Mucosa of gallbladder (tissue), 1 donor: ENCODE measurements at regions not wholly inside any gene's neighbourhood (a gene's known extent, or its start where the extent isn't known, plus 50 kb on each side); places are given as distances from the start of the nearest gene placed in this dataset.
A peak's percentile ranks its signal among the peaks of the same experiment; 100 is the strongest.

Experiments used
- DNase-seq: peaks from one replicate; pipeline ENCODE4 v3.0.0-alpha.2; 2020; ENCODE audit warnings: low spot score
- donor health status: DM: no; HTN: no; CAD: no.

- no peak for DNase-seq
These were observed 152.1 kb upstream of the RHOBTB1 start for GRCh38 chr10:61096056-61096455.

DNA sequence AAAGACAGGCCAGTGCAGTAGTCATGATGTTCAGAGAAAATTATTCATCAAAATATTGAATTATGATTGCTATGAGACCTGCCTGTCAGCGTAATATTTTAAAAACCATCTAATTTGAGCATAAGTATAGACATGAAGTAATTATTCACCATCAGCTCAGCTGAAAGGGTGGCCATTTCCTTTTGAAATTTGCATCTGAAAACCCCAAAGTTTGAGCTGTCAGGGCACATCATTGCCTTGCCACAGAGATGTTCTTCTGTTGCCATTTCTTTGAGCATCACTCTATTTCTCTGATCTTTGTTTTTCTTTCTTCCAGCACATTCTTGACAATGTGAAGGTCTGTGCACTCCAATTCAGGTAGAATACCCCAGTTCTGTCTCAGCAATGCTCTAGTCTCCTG lies 147.5 kb upstream of the RHOBTB1 start:
- DNase-seq = no peak

- no peak for DNase-seq
These were observed 145.3 kb upstream of the RHOBTB1 start for GRCh38 chr10:61089251-61089650.

- DNase-seq = no peak
These were observed 140.5 kb upstream of the RHOBTB1 start for GRCh38 chr10:61084493-61084892.

DNA sequence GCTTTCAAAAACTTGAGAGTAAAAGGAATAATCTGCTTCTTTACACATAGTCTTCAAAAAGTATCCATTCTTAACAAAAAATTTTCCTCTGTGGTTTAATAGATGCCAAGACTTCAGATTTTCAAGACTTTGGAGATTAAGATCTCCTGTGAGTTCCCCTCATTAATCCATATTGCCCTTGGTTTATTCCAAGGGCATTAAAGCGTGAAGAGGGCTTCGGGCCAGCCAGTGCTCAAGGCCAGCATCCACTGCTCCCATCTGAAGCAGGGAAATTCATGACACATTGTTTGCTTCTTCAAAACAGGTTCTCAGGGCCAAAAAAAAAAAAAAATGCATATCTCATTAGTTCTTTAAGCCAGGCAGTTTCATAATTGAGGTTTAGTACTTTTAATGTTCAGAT lies 137.3 kb upstream of the RHOBTB1 start:
- DNase-seq = no peak

DNA sequence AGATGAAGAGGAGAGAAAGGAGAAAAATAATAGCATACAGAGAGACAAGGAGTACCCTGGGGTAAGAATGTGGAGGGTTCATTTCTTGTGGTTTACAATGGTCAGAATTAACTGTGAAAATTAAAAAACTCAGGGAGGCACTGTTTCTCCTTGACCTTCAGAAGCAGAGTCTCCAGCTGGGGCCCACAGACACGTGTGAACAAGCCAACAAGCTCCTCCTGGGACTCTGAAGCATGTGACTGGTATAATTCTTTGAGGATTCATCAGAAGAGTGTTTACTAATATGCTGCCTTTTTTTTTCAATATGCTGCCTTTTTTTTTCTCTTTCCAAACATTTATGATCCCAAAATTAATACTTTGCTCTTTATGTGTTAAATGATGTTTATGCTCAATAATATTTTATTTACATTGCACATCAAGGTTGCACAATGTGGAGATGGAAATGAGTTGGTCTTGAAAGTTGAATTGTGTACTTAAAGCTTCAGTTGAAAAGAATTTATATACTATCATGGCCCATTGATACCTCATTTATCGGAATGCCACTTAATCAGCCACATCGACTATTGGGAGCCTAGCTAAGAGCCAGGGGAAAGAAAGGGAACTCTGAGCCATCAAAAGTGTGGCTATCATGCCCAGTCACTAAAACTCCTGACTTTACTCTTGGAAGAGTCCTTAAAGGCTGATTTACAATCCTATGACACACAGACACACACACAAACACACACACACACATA lies 134.7 kb upstream of the RHOBTB1 start:
- DNase-seq = no peak

DNA sequence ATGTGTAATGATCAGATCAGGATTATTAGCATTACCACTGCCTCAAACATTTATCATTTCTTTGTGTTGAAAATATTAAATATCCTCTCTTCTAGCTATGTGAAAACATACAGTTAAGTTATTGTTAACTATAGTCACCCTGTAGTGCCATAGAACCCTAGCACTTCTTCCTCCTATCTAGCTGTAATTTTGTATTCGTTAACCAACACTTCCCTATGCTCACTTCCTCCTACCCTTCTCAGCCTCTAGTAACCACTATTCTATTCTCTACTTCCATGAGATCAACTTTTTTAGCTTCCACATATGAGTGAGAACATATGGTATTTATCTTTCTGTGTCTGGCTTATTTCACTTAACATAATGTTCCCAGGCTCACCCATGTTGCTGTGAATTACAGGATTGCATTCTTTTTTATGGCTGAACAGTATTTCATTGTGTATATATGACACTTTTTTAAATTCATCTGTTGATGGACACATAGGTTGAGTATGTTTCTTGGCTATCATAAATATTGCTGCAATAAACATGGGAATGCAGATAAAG lies 132.7 kb upstream of the RHOBTB1 start:
- no peak for DNase-seq

GRCh38 chr10:61073391-61073790 lies 129.4 kb upstream of the RHOBTB1 start:
- no peak for DNase-seq

DNA sequence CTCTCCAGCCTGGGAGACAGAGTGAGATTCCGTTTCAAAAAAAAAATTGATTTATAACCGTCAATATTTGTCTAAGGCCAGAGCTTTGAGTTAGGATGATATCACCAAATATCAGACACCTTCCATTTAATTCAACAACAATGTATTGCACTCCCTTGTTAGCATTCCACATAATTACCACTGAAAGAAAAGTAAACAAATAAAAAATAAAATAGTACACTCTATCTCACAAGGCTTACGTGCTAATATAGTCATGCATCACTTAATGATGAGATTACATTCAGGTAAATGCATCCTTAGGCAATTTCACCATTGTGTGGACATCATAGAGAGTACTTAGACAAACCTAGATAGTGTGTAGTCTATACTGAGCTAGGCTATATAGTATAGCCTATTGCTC lies 127.6 kb upstream of the RHOBTB1 start:
- no peak for DNase-seq

DNA sequence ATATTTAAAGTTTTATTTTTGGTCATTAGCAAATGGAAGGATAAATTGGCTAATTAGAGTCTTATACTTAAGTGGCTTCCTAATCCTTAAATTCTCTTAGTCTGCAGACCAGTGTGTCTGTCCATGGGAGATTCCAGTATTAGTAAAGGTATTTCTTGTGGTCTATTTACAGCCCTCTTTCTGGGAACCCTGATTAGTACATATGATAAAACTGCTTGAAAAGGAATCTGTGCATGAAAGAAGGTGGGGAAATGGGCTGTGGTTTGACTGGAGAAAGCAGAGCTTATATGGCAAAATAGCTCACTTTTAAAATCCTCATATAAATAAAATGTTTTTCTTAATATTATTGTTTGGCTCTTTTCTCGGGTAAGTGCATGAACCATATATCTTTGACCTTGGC lies 124.5 kb upstream of the RHOBTB1 start:
- DNase-seq = no peak

GRCh38 chr10:61067671-61068336 lies 123.8 kb upstream of the RHOBTB1 start:
- DNase-seq = no peak

GRCh38 chr10:61066661-61067344 lies 122.8 kb upstream of the RHOBTB1 start:
- DNase-seq = no peak

- DNase-seq = no peak
These were observed 121.1 kb upstream of the RHOBTB1 start for GRCh38 chr10:61065051-61065450.

DNA sequence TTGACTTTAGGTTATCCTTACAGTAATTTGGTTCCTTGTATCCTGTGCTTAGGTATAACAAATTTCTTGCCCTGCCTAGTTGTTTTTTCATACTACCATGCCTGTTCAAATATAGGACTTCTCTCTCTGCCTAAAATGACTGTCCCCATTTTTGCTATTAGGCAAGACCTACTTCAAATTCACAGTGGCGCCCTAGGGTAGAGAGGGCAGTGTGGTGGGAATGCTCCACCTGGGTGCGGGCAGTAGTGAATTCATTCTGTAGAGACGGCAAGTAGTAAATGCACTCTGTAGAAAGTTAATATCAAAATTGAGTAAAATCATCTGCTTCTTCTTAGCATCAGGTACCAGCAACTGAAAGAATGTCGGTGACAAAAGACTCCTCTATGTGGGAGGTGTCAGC lies 120.4 kb upstream of the RHOBTB1 start:
- no peak for DNase-seq

GRCh38 chr10:61063901-61064300 lies 119.9 kb upstream of the RHOBTB1 start:
- no peak for DNase-seq

DNA sequence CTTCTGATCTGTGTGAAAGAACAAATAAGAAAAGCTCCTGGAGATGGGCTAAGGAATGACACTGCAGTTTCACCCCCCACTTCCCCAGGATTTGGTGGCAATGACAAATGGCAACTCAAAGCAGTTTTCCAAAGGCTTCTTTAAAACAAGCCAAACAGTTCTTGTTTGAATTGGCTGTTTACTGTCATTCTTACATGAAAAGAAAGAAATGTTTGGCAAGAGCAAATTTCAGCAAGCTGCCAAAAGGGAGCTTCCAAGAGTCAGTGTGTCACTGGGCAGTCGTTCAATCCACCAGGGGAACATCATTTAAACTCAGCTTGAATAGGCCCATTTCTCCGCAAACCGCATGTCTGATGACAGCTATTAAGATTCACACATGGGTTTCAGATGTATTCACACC lies 119.0 kb upstream of the RHOBTB1 start:
- DNase-seq = peak; percentile 13

DNA sequence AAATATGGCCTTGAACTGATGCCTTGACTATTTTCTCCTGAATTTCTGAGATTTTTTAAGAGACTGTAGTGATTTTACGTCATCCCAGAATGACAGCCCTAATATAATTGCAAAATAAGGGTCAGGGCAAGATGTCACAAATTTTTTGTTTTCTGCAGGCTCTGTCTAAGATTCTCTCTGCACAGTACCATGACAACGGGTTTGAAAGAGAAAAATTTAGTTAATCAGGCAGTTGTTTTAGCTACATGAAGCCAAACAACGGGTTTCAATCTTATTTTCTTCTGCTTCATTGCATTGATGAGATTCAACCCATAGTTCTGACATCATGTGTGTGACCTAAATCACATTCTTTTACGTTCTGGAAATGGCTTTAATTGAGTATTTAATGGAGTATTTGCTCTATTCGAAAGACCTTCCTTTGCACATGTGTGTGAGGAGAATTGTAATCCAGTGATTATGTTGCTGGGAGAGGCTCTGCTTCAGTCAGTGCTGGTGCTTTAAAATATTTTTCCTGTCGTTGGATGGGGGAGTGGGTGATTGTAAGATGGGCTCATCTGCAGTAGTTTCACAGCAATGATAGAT lies 118.0 kb upstream of the RHOBTB1 start:
- DNase-seq = no peak

GRCh38 chr10:61059636-61060035 lies 115.7 kb upstream of the RHOBTB1 start:
- no peak for DNase-seq

- no peak for DNase-seq
These were observed 108.7 kb upstream of the RHOBTB1 start for GRCh38 chr10:61052469-61053205.

DNA sequence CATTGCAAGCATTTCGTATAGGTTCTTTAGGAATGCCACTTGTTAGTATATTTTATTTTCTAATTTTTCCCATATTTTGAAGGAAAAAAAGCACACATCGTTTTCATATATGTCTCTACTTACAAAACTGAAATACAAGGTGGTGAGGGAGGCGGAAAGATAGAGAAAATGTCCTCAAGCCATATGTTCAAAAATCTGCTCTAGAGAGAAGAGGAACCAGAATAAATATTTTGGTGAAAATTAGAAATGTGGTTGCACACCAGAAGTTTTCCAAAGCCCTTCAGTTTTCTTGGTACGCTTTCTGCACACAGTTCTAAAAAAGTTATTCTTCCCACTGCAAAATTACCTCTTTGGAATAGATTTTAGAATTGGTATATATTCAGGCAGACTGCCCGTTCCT lies 107.4 kb upstream of the RHOBTB1 start:
- DNase-seq = no peak

DNA sequence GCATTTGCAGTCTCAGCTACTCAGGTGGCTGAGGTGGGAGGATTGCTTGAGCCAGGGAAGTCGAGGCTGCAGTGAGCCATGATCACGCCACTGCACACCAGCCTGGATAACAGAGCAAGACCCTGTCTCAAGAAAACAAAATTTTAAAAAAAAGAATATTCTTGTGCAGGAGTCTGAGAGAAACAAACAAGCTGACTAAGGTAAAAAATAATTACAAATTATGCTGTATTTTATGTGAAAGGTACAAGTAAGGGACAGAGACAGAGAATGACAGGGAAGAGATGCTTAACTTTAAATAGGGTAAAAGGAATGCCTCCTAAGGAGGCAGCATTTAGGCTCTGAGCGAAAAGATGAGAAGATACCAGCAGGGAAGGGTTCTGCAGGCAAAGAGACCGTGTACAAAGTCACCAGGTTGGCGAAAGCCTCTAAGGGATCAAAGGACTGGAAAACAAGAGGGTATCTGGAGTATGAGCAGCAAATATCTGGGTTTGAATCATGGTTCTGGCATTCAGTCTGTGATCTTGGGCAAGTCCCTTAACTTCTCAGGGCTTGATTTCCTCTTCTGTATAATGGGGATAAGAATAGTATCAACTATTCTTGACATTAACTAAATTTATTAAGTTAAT lies 106.2 kb upstream of the RHOBTB1 start:
- DNase-seq = no peak
